Gastrocnemius medialis (tissue), 4 donors: ENCODE measurements at regions not wholly inside any gene's neighbourhood (a gene's known extent, or its start where the extent isn't known, plus 50 kb on each side); places are given as distances from the start of the nearest gene placed in this dataset.

Experiments used
- ATAC-seq, 2 donors: fragments of 150-250 bp; one replicate each; pipeline ENCODE4 v1.9.1; 2016
- DNase-seq, 2 donors: peaks; one replicate each; pipeline ENCODE4 v3.0.0-alpha.2; 2019
- H3K27ac ChIP-seq, 4 donors: fragments of 200-600 bp; sonication (generic); 1 replicate in 1 of 4; 2 replicates in 3 of 4; pipeline ENCODE4 v1.5.1; 2016 to 2018; ENCODE audit warnings: mild to moderate bottlenecking in 2 of 4, moderate library complexity in 1 of 4
- H3K27me3 ChIP-seq, 3 donors: fragments of 200-600 bp; sonication (generic) in 2 of 3; 1 replicate in 1 of 3; 2 replicates in 2 of 3; pipeline versions ENCODE4 v1.5.1 to v1.6.0; 2016 to 2019; ENCODE audit warnings: mild to moderate bottlenecking in 1 of 3, moderate library complexity in 1 of 3
- H3K36me3 ChIP-seq, 2 donors: fragments of 200-600 bp; sonication (generic) in 1 of 2; one replicate each; pipeline ENCODE4 v1.5.1; 2017 to 2018
- H3K4me1 ChIP-seq, 2 donors: fragments of 200-600 bp; sonication (generic) in 1 of 2; one replicate each; pipeline ENCODE4 v1.5.1; 2016 to 2017; ENCODE audit warnings: mild to moderate bottlenecking in 2 of 2
- H3K4me3 ChIP-seq, 4 donors: fragments of 200-600 bp; sonication (generic) in 3 of 4; 1 replicate in 1 of 4; 2 replicates in 3 of 4; pipeline ENCODE4 v1.5.1; 2016 to 2019; ENCODE audit warnings: mild to moderate bottlenecking in 2 of 4
- H3K9me3 ChIP-seq, 3 donors: fragments of 200-600 bp; sonication (generic) in 2 of 3; 1 replicate in 1 of 3; 2 replicates in 2 of 3; pipeline ENCODE4 v1.5.1; 2016 to 2019
- POLR2A ChIP-seq, 2 donors: fragments of 450-650 bp; IDR thresholded peaks; one replicate each; pipeline ENCODE4 v1.6.1; 2017; ENCODE audit warnings: antibody characterized with exemption in 2 of 2, mild to moderate bottlenecking in 2 of 2, moderate library complexity in 2 of 2
- in situ Hi-C, 4 donors: fragments of 200-750 bp; cut with MboI; loops; one replicate each; pipeline versions ENCODE4 v1.15.0 to v1.8.0; 2017; ENCODE audit warnings: low sequenced_read_pairs in 4 of 4
- intact Hi-C: fragments of 100-400 bp; cut with DNase I; formaldehyde crosslinking; loops from one replicate; pipeline ENCODE4 v1.15.1; 2023; ENCODE audit warnings: low total_unique reads
- TF ChIP-seq, protein P1 (sequence below), 5 experiments: fragments of 450-650 bp in 3 of 5; fragments of 200-600 bp in 2 of 5; sonication (generic) in 2 of 5; IDR thresholded peaks in 4 of 5; conservative IDR thresholded peaks in 1 of 5; 1 replicate in 4 of 5; 2 replicates in 1 of 5; pipeline ENCODE4 v1.5.1; 2016 to 2019; ENCODE audit warnings: antibody characterized with exemption in 5 of 5, mild to moderate bottlenecking in 3 of 5, moderate library complexity in 3 of 5

DNA sequence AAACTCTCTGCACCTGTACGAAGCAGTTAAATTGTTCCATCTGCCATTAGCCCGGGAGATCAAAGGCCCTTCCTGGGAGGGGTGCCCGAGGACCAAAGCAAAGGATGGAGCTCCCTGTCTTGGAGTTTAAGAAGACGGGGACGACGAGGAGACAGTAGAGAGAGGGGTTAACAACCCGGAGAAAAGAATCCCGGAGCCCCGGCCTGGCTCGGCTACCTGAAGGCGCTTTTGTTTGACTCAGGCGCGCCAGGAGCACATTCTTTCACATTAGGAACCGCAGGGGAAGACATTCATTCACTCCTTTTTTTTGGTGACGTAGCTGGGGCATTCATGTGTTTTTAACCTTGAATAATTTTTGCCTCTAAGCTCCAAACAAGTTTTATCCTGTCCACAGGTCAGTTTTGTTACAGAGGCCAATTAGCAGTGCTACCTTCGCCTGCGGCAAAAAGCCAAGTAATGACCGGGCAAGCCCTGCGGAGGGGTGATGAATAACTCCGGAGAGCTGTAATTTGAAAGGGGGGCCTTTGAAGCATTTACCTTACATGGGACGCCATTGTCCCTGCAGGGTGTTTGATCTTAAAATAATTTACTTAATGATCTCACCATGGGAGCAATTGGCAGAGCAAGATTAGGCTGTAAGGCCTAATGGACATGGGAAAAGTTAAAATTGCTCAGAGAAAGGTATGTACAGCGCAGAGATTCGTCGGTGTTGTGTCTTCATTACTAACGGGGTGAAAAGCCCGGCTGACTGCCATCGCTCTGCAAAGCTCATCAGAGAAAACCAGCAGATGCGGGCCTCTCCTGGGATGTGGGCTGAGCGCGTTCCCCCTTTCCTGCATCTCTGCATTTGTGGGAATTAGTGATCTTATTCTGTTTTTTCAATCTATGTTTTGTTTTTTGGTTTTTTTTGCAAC, 258.0 kb upstream of the SP4 start:
- no peak overlapping the region for H3K4me3 ChIP-seq
- in situ Hi-C loops (no loop called here), intact Hi-C loops (no loop called here)
- ATAC-seq (no peak), DNase-seq (no peak)
- H3K9me3 ChIP-seq: no peaks in the 10 kb centered on the region
- H3K36me3 ChIP-seq: no peaks in the 10 kb centered on the region
- no peak overlapping the region for H3K27ac ChIP-seq
- TF ChIP-seq, protein P1, sequence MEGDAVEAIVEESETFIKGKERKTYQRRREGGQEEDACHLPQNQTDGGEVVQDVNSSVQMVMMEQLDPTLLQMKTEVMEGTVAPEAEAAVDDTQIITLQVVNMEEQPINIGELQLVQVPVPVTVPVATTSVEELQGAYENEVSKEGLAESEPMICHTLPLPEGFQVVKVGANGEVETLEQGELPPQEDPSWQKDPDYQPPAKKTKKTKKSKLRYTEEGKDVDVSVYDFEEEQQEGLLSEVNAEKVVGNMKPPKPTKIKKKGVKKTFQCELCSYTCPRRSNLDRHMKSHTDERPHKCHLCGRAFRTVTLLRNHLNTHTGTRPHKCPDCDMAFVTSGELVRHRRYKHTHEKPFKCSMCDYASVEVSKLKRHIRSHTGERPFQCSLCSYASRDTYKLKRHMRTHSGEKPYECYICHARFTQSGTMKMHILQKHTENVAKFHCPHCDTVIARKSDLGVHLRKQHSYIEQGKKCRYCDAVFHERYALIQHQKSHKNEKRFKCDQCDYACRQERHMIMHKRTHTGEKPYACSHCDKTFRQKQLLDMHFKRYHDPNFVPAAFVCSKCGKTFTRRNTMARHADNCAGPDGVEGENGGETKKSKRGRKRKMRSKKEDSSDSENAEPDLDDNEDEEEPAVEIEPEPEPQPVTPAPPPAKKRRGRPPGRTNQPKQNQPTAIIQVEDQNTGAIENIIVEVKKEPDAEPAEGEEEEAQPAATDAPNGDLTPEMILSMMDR (IDR thresholded peaks at IDR 0.05 in 4 of 5, conservative IDR thresholded peaks at IDR 0.05 in 1 of 5): no peak
- no peak for TF ChIP-seq POLR2A (IDR thresholded peaks at IDR 0.05)
- no peaks in the 10 kb centered on the region for H3K4me1 ChIP-seq
- peaks cover 5 to 23% (median 19%) of the 10 kb centered on the region in 3 donors for H3K27me3 ChIP-seq

DNA sequence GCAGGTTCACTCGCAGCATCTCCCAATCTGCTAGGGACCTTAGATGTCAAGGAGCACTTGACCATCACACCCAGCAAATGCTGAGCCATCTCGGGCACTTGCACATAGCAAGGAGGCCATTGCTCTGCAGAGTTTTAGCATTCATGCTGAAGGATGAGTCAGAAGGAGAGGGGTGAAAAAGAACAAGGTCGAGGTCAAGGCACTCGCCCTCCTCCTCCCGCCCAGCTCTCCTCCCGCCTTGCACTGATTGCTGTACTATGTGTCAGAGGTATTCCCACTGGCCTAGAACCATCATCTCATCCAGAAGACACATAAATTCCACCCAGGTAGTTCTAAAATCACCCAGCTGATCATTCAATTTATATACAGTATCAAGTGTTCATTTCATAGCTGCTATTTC, 255.1 kb upstream of the SP4 start:
- no peak overlapping the region for H3K27ac ChIP-seq
- DNase-seq: no peak
- no peak overlapping the region for H3K4me3 ChIP-seq
- in situ Hi-C loops: no loop called here
- peaks cover 5 to 22% (median 16%) of the 10 kb centered on the region in 3 donors for H3K27me3 ChIP-seq
- no peaks in the 10 kb centered on the region for H3K9me3 ChIP-seq
- ATAC-seq: no peak
- intact Hi-C loops: no loop called here
- H3K4me1 ChIP-seq: no peaks in the 10 kb centered on the region
- no peaks in the 10 kb centered on the region for H3K36me3 ChIP-seq
- TF ChIP-seq, protein P1 (IDR thresholded peaks at IDR 0.05 in 4 of 5, conservative IDR thresholded peaks at IDR 0.05 in 1 of 5): no peak
- TF ChIP-seq POLR2A (IDR thresholded peaks at IDR 0.05): no peak

DNA sequence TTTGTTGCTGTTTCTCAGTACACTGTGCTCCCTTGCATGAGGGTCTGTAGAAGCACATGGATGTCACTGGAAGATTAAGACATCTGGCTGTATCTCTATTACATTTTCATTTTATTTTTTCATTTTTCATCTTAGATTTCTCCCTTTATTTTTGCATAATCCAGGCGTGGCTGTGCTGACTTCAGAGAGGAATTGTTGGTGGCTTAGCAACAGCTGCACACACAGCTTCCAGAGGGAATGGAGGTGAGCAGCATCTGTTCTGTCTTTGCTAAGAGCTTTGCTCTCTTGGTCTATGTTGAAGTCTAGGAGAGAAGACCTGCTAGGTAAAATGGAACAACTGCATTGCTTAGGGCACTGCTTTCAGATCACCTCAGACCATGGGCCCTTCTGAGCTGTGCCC, 254.4 kb upstream of the SP4 start:
- no peak for DNase-seq
- in situ Hi-C loops (no loop called here), intact Hi-C loops (no loop called here)
- Histone ChIP-seq H3K4me3 (no peak overlapping the region), H3K9me3 (no peaks in the 10 kb centered on the region), H3K4me1 (no peaks in the 10 kb centered on the region), H3K27me3 (peaks cover 5 to 17% (median 15%) of the 10 kb centered on the region in 3 donors), H3K36me3 (no peaks in the 10 kb centered on the region), H3K27ac (no peak overlapping the region)
- ATAC-seq: no peak
- no peak for TF ChIP-seq POLR2A (IDR thresholded peaks at IDR 0.05)
- TF ChIP-seq, protein P1 (IDR thresholded peaks at IDR 0.05 in 4 of 5, conservative IDR thresholded peaks at IDR 0.05 in 1 of 5): no peak

DNA sequence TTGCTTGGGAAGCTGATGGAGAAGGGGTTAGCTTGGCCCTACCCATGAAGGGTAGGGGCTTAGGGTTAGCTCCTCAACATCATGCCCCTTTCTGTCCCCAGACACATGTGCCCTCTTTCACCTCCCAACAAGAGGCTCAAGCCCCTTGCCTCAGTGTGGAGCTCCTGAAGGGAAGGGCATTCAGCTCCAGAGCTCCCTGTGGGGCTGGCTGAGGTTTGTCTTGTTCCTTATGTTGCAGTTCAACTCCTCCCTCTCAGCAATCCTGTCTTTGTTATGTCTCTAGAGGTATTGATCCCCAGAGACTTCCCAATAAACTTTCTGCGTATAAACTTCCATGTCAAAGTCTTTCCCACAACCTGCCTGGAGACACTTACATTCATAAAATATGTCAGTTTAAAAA, 252.2 kb upstream of the SP4 start:
- no peak for ATAC-seq

More for the DNA sequence above, 252.2 kb upstream of the SP4 start:
- DNase-seq: no peak
- intact Hi-C loops (no loop called here), in situ Hi-C loops (no loop called here)
- no peak overlapping the region for H3K27ac ChIP-seq
- TF ChIP-seq POLR2A (IDR thresholded peaks at IDR 0.05): no peak
- TF ChIP-seq, protein P1 (IDR thresholded peaks at IDR 0.05 in 4 of 5, conservative IDR thresholded peaks at IDR 0.05 in 1 of 5): no peak
- H3K27me3 ChIP-seq: peaks cover 0 to 7% (median 0%) of the 10 kb centered on the region in 3 donors
- no peak overlapping the region for H3K4me3 ChIP-seq
- H3K4me1 ChIP-seq: no peaks in the 10 kb centered on the region
- H3K9me3 ChIP-seq: no peaks in the 10 kb centered on the region
- no peaks in the 10 kb centered on the region for H3K36me3 ChIP-seq
